GM13977 (cell line): ENCODE measurements at regions not wholly inside any gene's neighbourhood (a gene's known extent, or its start where the extent isn't known, plus 50 kb on each side); places are given as distances from the start of the nearest gene placed in this dataset.
"Not testable (repeated sequence)": the region's sequence is repeated elsewhere in the genome, so short reads cannot be mapped to it uniquely, and the experiment has no call there.

ENCODE experiments used
- DNase-seq: peaks from one replicate; pipeline ENCODE4 v3.0.0; 2012; ENCODE audit warnings: low spot score
- in situ Hi-C: fragments of 300-500 bp; cut with MboI; formaldehyde crosslinking; loops from one replicate; pipeline ENCODE4 v1.12.0; 2022; ENCODE audit warnings: low sequenced_read_pairs, low pct_unique_long_range_greater_than_20kb, mixed read lengths, inconsistent platforms; ENCODE audit not compliant: unreplicated experiment
- TF ChIP-seq, protein P1 (sequence below): IDR thresholded peaks from 2 replicates; pipeline ENCODE4 v1.5.1; 2012; ENCODE audit warnings: mild to moderate bottlenecking, control low read depth; ENCODE audit not compliant: insufficient read depth; ENCODE audit errors: extremely low read depth, missing control alignments

DNA sequence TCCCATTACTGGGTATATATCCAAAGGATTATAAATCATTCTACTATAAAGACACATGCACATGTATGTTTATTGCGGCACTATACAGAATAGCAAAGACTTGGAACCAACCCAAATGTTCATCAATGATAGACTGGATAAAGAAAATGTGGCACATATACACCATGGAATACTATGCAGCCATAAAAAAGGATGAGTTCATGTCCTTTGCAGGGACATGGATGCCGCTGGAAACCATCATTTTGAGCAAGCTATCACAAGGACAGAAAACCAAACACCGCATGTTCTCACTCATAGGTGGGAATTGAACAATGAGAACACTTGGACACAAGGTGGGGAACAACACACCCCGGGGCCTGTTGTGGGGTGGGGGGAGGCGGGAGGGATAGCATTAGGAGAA is 57.0 kb upstream of the NEUROD1 start:
- DNase-seq, in situ Hi-C loops: not testable (repeated sequence)

DNA sequence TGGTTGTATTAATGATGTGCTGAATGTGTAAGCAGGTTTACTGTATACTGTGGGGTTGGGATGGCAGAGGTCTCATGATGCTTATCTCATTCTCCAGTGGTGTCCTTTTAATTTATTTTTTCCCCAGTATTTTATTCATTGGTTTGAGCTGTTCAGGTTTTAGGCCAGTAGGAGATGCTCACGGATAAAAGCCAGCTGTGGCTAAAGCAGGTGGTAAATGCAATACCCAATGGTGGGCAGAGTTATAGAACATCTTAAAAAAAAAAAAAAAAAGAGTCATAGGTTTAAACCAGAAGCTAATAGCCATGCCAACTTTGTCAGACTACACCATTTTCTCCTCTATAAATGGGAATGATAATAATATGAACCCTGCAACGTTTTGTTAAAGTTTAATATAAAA is 57.8 kb upstream of the NEUROD1 start:
- TF ChIP-seq, protein P1, sequence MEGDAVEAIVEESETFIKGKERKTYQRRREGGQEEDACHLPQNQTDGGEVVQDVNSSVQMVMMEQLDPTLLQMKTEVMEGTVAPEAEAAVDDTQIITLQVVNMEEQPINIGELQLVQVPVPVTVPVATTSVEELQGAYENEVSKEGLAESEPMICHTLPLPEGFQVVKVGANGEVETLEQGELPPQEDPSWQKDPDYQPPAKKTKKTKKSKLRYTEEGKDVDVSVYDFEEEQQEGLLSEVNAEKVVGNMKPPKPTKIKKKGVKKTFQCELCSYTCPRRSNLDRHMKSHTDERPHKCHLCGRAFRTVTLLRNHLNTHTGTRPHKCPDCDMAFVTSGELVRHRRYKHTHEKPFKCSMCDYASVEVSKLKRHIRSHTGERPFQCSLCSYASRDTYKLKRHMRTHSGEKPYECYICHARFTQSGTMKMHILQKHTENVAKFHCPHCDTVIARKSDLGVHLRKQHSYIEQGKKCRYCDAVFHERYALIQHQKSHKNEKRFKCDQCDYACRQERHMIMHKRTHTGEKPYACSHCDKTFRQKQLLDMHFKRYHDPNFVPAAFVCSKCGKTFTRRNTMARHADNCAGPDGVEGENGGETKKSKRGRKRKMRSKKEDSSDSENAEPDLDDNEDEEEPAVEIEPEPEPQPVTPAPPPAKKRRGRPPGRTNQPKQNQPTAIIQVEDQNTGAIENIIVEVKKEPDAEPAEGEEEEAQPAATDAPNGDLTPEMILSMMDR = no peak
- DNase-seq = no peak
- in situ Hi-C loops = no loop called here

DNA sequence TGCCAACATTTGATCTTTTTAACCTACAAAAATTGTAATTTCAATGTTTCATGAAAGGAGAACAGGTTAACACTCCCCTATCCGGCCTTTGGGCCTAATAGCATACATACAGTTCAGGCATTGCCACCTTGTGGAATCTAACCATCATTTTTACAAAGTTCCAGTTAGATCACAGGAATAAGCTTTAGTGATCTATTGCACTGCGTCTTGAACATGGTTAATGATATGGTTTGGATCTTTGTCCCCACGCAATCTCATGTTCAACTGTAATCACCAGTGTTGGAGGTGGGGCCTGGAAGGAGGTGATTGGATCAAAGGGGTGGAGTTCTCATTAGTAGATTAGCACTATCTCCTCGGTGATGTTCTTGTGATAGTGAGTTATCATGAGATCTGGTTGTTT is 58.2 kb upstream of the NEUROD1 start:
- in situ Hi-C loops = no loop called here
- no peak for DNase-seq
- TF ChIP-seq, protein P1 = no peak

DNA sequence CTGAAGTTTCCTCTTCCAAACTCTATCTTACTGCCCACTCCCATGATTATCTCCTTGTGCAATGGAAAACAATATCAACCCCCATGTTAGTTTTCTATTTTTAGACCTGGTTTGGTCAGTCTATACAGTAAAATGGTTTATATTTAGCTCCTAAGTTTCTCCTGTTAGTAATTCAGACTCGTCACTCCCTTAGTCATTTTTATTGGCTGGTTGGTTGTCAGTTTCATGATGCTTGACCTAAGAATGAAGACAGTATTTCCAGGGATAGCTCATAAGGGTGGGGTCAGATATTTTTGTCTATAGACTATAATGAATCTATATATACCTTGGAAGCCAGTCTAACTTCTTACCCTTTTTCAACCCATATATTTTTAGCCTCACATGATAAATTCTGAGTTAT is 61.4 kb upstream of the NEUROD1 start:
- in situ Hi-C loops = loop anchor here (10.0 kb wide), 1 partner anchor 333 kb away; no protein-coding TSS in a partner anchor
- TF ChIP-seq, protein P1 = no peak
- DNase-seq = no peak

DNA sequence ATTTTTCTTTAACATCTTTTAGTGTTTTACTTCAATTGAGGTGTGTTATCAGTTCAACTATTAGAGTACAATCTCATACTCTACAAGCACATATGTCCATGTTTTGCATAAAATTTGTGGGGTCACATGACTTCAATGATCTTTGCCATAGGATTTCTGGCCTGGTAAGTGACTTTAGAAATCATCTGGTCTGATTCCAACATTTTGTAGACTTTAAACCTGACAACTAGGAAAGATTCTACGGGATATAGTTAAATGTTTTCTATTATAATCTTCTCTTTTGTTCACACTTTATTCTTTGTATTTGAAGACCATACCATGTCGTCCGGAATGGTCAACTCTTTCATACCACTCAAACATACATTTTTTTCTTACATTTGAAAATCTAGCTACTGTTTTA is 62.0 kb upstream of the NEUROD1 start:
- in situ Hi-C loops = loop anchor here (10.0 kb wide), 1 partner anchor 332 kb away; no protein-coding TSS in a partner anchor
- TF ChIP-seq, protein P1 = no peak
- no peak for DNase-seq

DNA sequence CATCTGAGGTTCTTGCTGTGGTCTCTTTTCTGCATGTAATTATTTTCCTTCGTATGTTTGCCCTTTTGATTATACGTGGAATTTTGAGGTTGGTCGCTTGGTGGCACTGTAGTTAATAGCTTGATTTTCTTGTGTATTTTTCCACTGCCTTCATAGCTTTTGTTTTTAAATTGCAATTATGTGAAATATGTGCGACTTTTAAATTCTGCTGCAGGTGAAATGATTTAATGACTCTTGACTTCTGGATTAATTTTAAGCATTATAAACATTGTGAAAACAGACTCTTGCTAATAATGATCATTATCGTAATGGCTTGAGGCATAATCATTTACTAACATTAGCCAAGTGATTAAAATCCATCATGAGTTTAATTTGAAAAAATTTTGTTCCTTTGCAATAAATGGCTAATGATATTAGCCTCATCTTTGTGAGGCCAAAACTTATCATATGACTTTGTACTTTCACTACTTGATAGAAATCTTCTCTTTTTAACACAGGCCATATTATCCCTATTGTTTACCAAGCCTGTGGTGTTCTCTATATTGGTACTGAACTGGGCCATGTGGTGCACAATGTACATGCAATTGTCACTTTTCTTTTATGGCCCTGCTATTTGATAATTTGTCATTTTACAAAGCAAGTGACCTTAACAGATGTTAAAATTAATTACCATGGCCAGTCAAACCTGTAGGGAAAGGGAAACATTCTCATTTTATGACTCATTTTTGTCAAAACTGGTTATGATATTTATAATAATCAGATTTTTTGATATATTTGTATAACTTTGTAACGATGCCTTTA is 62.8 kb upstream of the NEUROD1 start:
- in situ Hi-C loops = loop anchor here (10.0 kb wide), 1 partner anchor 332 kb away; no protein-coding TSS in a partner anchor

DNA sequence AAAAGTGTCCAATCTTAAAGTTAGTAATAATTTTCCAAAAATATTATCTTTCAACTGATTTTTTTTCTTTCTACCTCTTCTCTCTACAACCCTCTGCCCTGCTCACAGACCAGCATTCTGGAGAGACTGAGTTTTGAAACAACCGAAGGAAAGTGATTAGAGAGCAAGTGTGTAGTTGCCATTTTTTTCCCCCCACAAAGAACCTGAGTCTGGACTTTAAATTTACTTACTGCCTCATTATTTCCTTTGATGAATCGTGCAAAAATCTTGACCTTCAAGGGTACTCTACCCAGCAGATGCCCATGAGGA is 63.4 kb upstream of the NEUROD1 start:
- TF ChIP-seq, protein P1 = no peak
- in situ Hi-C loops = loop anchor here (10.0 kb wide), 1 partner anchor 331 kb away; no protein-coding TSS in a partner anchor
- DNase-seq = no peak

More for the DNA sequence above, 62.8 kb upstream of the NEUROD1 start:
- DNase-seq = peak; percentile 36
- TF ChIP-seq, protein P1 = peak; percentile 68
